ENCODE measurements at regions not wholly inside any gene's neighbourhood (a gene's known extent, or its start where the extent isn't known, plus 50 kb on each side); places are given as distances from the start of the nearest gene placed in this dataset.

- TF ChIP-seq ATF3 (IDR thresholded peaks at IDR 0.05) (no peak), RAD21 (IDR thresholded peaks at IDR 0.05) (no peak), REST (IDR thresholded peaks at IDR 0.05) (no peak), CTCF (IDR thresholded peaks at IDR 0.05; ENCODE audit: low read depth, low read length, missing input control) (no peak)
Observed at GRCh38 chr1:95829556-95829955, 595.5 kb downstream of the RWDD3 start.

Measured in liver (tissue), 3 donors.